BJ (cell line): ENCODE measurements at regions not wholly inside any gene's neighbourhood (a gene's known extent, or its start where the extent isn't known, plus 50 kb on each side); places are given as distances from the start of the nearest gene placed in this dataset.

Experiments
- CTCF ChIA-PET: fragments of 350-600 bp; formaldehyde crosslinking; extraction: SDS; loops from one replicate; lab custom pipeline; 2021; ENCODE audit warnings: antibody characterized with exemption, inconsistent platforms; lab: Yijun Ruan, JAX
- POLR2A ChIA-PET: fragments of 300-600 bp; sonication (Branson Sonifier 250); formaldehyde crosslinking; extraction: SDS; loops from one replicate; lab custom pipeline; 2021; ENCODE audit warnings: antibody characterized with exemption; lab: Charles Lee
- DNase-seq: peaks from one replicate; pipeline ENCODE4 v3.0.0-alpha.2; 2011; ENCODE audit warnings: low read depth
- H3K27me3 ChIP-seq: 2 replicates; pipeline ENCODE4 v1.6.0; 2011; ENCODE audit warnings: low read length; ENCODE audit not compliant: control insufficient read depth, insufficient read depth
- H3K36me3 ChIP-seq: 2 replicates; pipeline ENCODE4 v1.5.1; 2011; ENCODE audit warnings: low read length; ENCODE audit not compliant: control insufficient read depth, insufficient read depth
- H3K4me3 ChIP-seq: 2 replicates; pipeline ENCODE4 v1.5.1; 2011; ENCODE audit warnings: low read depth, mild to moderate bottlenecking, control low read depth, low read length
- TF ChIP-seq, protein P1 (sequence below): IDR thresholded peaks from 2 replicates; pipeline ENCODE4 v1.5.1; 2011; ENCODE audit warnings: low read depth, mild to moderate bottlenecking, control low read depth, inconsistent platforms, low read length, moderate library complexity; ENCODE audit not compliant: insufficient read depth

DNA sequence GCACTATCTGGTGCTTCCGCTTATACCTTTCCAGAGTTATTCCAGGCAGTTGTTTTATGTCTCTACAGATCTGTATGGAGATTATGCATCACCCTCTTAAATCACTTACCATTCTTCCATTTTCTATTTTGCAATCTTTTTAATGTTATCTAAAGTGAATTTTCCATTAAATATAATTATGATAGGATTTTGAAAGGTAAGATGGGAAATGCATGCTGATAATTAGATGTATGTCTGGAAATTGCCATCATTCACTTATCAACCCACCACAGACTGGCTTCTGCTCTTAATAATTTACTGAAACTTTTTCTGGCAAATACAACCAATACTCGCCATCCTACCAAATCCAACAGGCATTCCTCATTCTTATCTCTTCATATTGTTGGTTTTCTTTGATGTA is 227.4 kb upstream of the MC4R start:
- DNase-seq = no peak
- no peaks in the 10 kb centered on the region for H3K36me3 ChIP-seq
- POLR2A ChIA-PET = no interaction called here
- no peaks in the 10 kb centered on the region for H3K27me3 ChIP-seq
- no peak overlapping the region for H3K4me3 ChIP-seq
- TF ChIP-seq, protein P1, sequence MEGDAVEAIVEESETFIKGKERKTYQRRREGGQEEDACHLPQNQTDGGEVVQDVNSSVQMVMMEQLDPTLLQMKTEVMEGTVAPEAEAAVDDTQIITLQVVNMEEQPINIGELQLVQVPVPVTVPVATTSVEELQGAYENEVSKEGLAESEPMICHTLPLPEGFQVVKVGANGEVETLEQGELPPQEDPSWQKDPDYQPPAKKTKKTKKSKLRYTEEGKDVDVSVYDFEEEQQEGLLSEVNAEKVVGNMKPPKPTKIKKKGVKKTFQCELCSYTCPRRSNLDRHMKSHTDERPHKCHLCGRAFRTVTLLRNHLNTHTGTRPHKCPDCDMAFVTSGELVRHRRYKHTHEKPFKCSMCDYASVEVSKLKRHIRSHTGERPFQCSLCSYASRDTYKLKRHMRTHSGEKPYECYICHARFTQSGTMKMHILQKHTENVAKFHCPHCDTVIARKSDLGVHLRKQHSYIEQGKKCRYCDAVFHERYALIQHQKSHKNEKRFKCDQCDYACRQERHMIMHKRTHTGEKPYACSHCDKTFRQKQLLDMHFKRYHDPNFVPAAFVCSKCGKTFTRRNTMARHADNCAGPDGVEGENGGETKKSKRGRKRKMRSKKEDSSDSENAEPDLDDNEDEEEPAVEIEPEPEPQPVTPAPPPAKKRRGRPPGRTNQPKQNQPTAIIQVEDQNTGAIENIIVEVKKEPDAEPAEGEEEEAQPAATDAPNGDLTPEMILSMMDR = no peak
- CTCF ChIA-PET = no interaction called here

DNA sequence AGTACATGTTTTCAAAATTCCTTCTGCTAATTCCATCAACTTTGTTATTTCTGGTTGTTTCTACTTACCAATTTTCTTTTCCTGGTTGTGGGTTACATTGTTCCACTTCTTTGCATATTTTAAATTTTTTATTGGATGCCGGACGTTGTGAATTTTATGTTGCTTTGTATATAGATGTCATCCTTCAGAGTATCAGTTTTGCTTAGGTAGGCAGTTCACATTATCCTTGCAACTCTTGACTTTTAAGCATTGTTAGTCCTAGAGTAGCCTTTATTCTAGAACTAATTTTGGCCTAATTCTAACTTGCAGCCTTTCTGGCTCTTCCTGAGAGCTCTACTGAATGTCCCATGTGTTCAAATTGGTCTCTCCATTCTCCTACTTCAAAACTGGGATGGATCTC is 228.7 kb upstream of the MC4R start:
- DNase-seq = no peak
- H3K4me3 ChIP-seq = no peak overlapping the region
- H3K36me3 ChIP-seq = no peaks in the 10 kb centered on the region
- H3K27me3 ChIP-seq = no peaks in the 10 kb centered on the region
- ChIA-PET CTCF (no interaction called here), POLR2A (no interaction called here)
- TF ChIP-seq, protein P1 = no peak

DNA sequence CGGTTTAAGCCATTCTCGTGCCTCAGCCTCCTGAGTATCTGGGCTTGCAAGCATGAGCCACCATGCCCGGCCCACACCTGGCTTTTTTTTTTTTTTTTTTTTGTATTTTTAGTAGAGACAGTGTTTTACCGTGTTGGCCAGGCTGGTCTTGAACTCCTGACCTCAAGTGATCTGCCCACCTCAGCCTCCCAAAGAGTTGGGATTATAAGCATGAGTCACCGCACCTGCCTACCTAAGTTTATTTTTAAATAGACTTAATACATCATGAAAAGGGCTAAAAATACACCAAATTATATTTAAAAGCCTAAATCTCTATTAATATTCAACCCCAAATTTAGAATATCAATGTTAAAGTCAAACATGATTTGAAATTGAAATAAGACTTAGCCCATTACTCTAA is 250.8 kb upstream of the MC4R start:
- TF ChIP-seq, protein P1 = no peak

DNA sequence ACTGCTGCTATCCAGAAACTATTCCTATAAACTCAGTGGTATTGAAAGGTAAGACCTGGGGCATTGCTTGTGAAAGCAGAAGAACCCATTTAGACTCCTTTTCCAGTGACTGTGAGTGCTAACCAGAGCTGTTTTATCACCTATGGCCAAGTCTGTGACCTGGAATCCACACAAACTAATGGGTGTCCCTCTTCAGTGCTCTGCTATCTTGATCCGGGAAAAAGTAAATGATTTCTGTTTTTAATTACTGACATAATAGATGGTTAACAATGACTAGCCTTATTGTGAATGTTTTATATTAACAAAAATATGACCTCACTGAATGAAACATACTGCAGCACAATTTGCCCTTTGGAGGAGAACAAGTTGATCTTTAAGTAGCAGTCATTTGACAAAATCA is 251.6 kb upstream of the MC4R start:
- ChIA-PET POLR2A (no interaction called here), CTCF (no interaction called here)
- TF ChIP-seq, protein P1 = no peak
- no peaks in the 10 kb centered on the region for H3K36me3 ChIP-seq
- DNase-seq = no peak
- H3K4me3 ChIP-seq = no peak overlapping the region
- H3K27me3 ChIP-seq = no peaks in the 10 kb centered on the region

More for the DNA sequence above, 250.8 kb upstream of the MC4R start:
- ChIA-PET POLR2A (no interaction called here), CTCF (no interaction called here)
- no peak for DNase-seq
- Histone ChIP-seq H3K36me3 (no peaks in the 10 kb centered on the region), H3K4me3 (no peak overlapping the region), H3K27me3 (no peaks in the 10 kb centered on the region)

DNA sequence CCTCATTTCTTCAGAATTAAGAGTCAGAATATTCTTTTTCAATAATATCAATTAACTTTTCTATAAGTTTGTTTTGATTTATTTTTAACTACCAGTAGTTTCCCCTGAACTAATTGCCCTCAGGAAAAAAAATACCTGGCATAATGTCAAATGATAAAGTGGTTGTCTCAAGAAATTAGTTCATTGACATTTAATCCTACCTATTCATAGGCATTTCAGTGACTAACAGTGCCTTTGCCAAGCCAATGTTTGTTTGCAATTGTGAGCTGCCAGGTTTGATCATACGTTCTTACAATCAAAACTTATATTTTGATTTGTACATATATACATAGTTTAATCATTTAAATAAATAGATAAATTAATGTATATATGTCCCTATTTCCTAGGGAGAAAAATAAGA is 267.3 kb upstream of the MC4R start:
- Histone ChIP-seq H3K36me3 (no peaks in the 10 kb centered on the region), H3K4me3 (no peak overlapping the region), H3K27me3 (no peaks in the 10 kb centered on the region)
- POLR2A ChIA-PET = no interaction called here
- CTCF ChIA-PET = no interaction called here
- TF ChIP-seq, protein P1 = no peak
- no peak for DNase-seq
